ENCODE measurements at regions not wholly inside any gene's neighbourhood (a gene's known extent, or its start where the extent isn't known, plus 50 kb on each side); places are given as distances from the start of the nearest gene placed in this dataset.
"Not testable (repeated sequence)": the region's sequence is repeated elsewhere in the genome, so short reads cannot be mapped to it uniquely, and the experiment has no call there.

- ChIA-PET POLR2A (ENCODE audit: low non-redundant PET) (no interaction called here), CTCF (interaction anchor here (0.6 kb wide), 1 partner anchor 197 kb away, joined by 4 read pairs; no protein-coding TSS in a partner anchor)
- Histone ChIP-seq H3K4me1 (ENCODE audit: insufficient read depth, low read length, poor library complexity, severe bottlenecking) (no peaks in the 10 kb centered on the region), H3K4me3 (ENCODE audit: low read depth, low read length, poor library complexity, severe bottlenecking) (no peak overlapping the region), H3K9me3 (ENCODE audit: low read depth, low read length, poor library complexity, severe bottlenecking) (no peaks in the 10 kb centered on the region), H3K36me3 (ENCODE audit: insufficient read depth, low read length, poor library complexity, severe bottlenecking) (no peaks in the 10 kb centered on the region), H3K27me3 (replicated peaks; ENCODE audit: insufficient read depth, low read depth, low read length, poor library complexity) (peaks cover 3% of the 10 kb centered on the region), H3K27ac (ENCODE audit: low read depth, low read length, poor library complexity, severe bottlenecking) (no peak overlapping the region)
- DNase-seq (ENCODE audit: low spot score): no peak
- BruUV-seq (replicated peaks): no TSS peak
- intact Hi-C loops (cut with micrococcal nuclease; ENCODE audit: unreplicated experiment): no loop called here
- TF ChIP-seq CTCF (conservative IDR thresholded peaks at IDR 0.05; ENCODE audit: low read depth, low read length) (no peak), EZH2 (IDR thresholded peaks at IDR 0.05; ENCODE audit: borderline replicate concordance, low read depth, low read length, poor library complexity, severe bottlenecking) (no peak)
These were observed 83.0 kb upstream of the PITRM1 start for GRCh38 chr10:3255616-3256015.

GRCh38 chr10:3255075-3255474, 82.5 kb upstream of the PITRM1 start:
- intact Hi-C loops (cut with micrococcal nuclease; ENCODE audit: unreplicated experiment): no loop called here
- Histone ChIP-seq H3K9me3 (ENCODE audit: low read depth, low read length, poor library complexity, severe bottlenecking) (no peaks in the 10 kb centered on the region), H3K27me3 (replicated peaks; ENCODE audit: insufficient read depth, low read depth, low read length, poor library complexity) (peaks cover 3% of the 10 kb centered on the region), H3K4me3 (ENCODE audit: low read depth, low read length, poor library complexity, severe bottlenecking) (no peak overlapping the region), H3K27ac (ENCODE audit: low read depth, low read length, poor library complexity, severe bottlenecking) (no peak overlapping the region), H3K36me3 (ENCODE audit: insufficient read depth, low read length, poor library complexity, severe bottlenecking) (no peaks in the 10 kb centered on the region), H3K4me1 (ENCODE audit: insufficient read depth, low read length, poor library complexity, severe bottlenecking) (no peaks in the 10 kb centered on the region)
- no peak for DNase-seq (ENCODE audit: low spot score)
- CTCF ChIA-PET: no interaction called here
- BruUV-seq (replicated peaks): no TSS peak
- POLR2A ChIA-PET (ENCODE audit: low non-redundant PET): no interaction called here
- no peak for TF ChIP-seq CTCF (conservative IDR thresholded peaks at IDR 0.05; ENCODE audit: low read depth, low read length)
- TF ChIP-seq EZH2 (IDR thresholded peaks at IDR 0.05; ENCODE audit: borderline replicate concordance, low read depth, low read length, poor library complexity, severe bottlenecking): no peak

GRCh38 chr10:3253974-3254373, 81.4 kb upstream of the PITRM1 start:
- H3K36me3 ChIP-seq (ENCODE audit: insufficient read depth, low read length, poor library complexity, severe bottlenecking); H3K4me3 ChIP-seq (ENCODE audit: low read depth, low read length, poor library complexity, severe bottlenecking); H3K27ac ChIP-seq (ENCODE audit: low read depth, low read length, poor library complexity, severe bottlenecking); BruUV-seq (replicated peaks); intact Hi-C loops (cut with micrococcal nuclease; ENCODE audit: unreplicated experiment); DNase-seq (ENCODE audit: low spot score); H3K27me3 ChIP-seq (replicated peaks; ENCODE audit: insufficient read depth, low read depth, low read length, poor library complexity); H3K4me1 ChIP-seq (ENCODE audit: insufficient read depth, low read length, poor library complexity, severe bottlenecking); H3K9me3 ChIP-seq (ENCODE audit: low read depth, low read length, poor library complexity, severe bottlenecking); CTCF ChIA-PET; POLR2A ChIA-PET (ENCODE audit: low non-redundant PET): not testable (repeated sequence)

GRCh38 chr10:3251172-3251571, 78.6 kb upstream of the PITRM1 start:
- H3K4me3 ChIP-seq (ENCODE audit: low read depth, low read length, poor library complexity, severe bottlenecking): no peak overlapping the region
- CTCF ChIA-PET: no interaction called here
- H3K27me3 ChIP-seq (replicated peaks; ENCODE audit: insufficient read depth, low read depth, low read length, poor library complexity): peaks cover 3% of the 10 kb centered on the region
- no peak for TF ChIP-seq EZH2 (IDR thresholded peaks at IDR 0.05; ENCODE audit: borderline replicate concordance, low read depth, low read length, poor library complexity, severe bottlenecking)
- no peak for TF ChIP-seq CTCF (conservative IDR thresholded peaks at IDR 0.05; ENCODE audit: low read depth, low read length)
- intact Hi-C loops (cut with micrococcal nuclease; ENCODE audit: unreplicated experiment): no loop called here
- BruUV-seq (replicated peaks): no TSS peak
- no peaks in the 10 kb centered on the region for H3K36me3 ChIP-seq (ENCODE audit: insufficient read depth, low read length, poor library complexity, severe bottlenecking)
- peaks cover 11% of the 10 kb centered on the region for H3K4me1 ChIP-seq (ENCODE audit: insufficient read depth, low read length, poor library complexity, severe bottlenecking)
- H3K27ac ChIP-seq (ENCODE audit: low read depth, low read length, poor library complexity, severe bottlenecking): no peak overlapping the region
- DNase-seq (ENCODE audit: low spot score): no peak
- H3K9me3 ChIP-seq (ENCODE audit: low read depth, low read length, poor library complexity, severe bottlenecking): no peaks in the 10 kb centered on the region
- POLR2A ChIA-PET (ENCODE audit: low non-redundant PET): no interaction called here

Measured in A673 (cell line).